HG02884 (cell line): ENCODE measurements at regions not wholly inside any gene's neighbourhood (a gene's known extent, or its start where the extent isn't known, plus 50 kb on each side); places are given as distances from the start of the nearest gene placed in this dataset.
A peak's percentile ranks its signal among the peaks of the same experiment; 100 is the strongest.

Experiments
- ATAC-seq: cut with Tn5 transposase; IDR thresholded peaks from one replicate; pipeline ENCODE4 v1.9.1; 2021; ENCODE audit warnings: mild to moderate bottlenecking, moderate library complexity; ENCODE audit not compliant: unreplicated experiment

- no peak for ATAC-seq
These were observed 146.9 kb downstream of the CD47 start for GRCh38 chr3:107943786-107944523.

- ATAC-seq, result no peak
These were observed 147.7 kb downstream of the CD47 start for GRCh38 chr3:107942951-107943749.

GRCh38 chr3:107942244-107942643 lies 148.6 kb downstream of the CD47 start:
- peak; percentile 52 for ATAC-seq

GRCh38 chr3:107939691-107940442 lies 151.0 kb downstream of the CD47 start:
- no peak for ATAC-seq

- no peak for ATAC-seq
These were observed 152.7 kb downstream of the CD47 start for GRCh38 chr3:107938143-107938542.

GRCh38 chr3:107934808-107935207 lies 156.0 kb downstream of the CD47 start:
- ATAC-seq, result no peak

- ATAC-seq, result no peak
These were observed 157.4 kb downstream of the CD47 start for GRCh38 chr3:107933450-107933849.

GRCh38 chr3:107931326-107931725 lies 159.5 kb downstream of the CD47 start:
- ATAC-seq, result no peak

GRCh38 chr3:107929088-107929487 lies 161.7 kb downstream of the CD47 start:
- no peak for ATAC-seq

GRCh38 chr3:107928084-107928445 lies 162.8 kb downstream of the CD47 start:
- peak; percentile 25 for ATAC-seq

- ATAC-seq, result peak; percentile 94
These were observed 163.3 kb downstream of the CD47 start for GRCh38 chr3:107927361-107928083.

GRCh38 chr3:107925851-107926250 lies 165.0 kb downstream of the CD47 start:
- ATAC-seq, result no peak

- no peak for ATAC-seq
These were observed 169.8 kb downstream of the CD47 start for GRCh38 chr3:107921038-107921437.

GRCh38 chr3:107920538-107920937 lies 170.3 kb downstream of the CD47 start:
- no peak for ATAC-seq

GRCh38 chr3:107919239-107919638 lies 171.6 kb downstream of the CD47 start:
- ATAC-seq, result no peak

- ATAC-seq, result no peak
These were observed 174.7 kb downstream of the CD47 start for GRCh38 chr3:107916171-107916570.

GRCh38 chr3:107915706-107916105 lies 175.1 kb downstream of the CD47 start:
- no peak for ATAC-seq

- no peak for ATAC-seq
These were observed 177.1 kb downstream of the CD47 start for GRCh38 chr3:107913701-107914100.

GRCh38 chr3:107911337-107912000 lies 179.4 kb downstream of the CD47 start:
- peak; percentile 30 for ATAC-seq

- peak; percentile 94 for ATAC-seq
These were observed 180.0 kb downstream of the CD47 start for GRCh38 chr3:107910713-107911259.
